ENCODE measurements at regions not wholly inside any gene's neighbourhood (a gene's known extent, or its start where the extent isn't known, plus 50 kb on each side); places are given as distances from the start of the nearest gene placed in this dataset.

GRCh38 chr2:16890081-16890480, 224.4 kb upstream of the CYRIA start:
- no peak for DNase-seq (ENCODE audit: low read depth)

GRCh38 chr2:16885027-16885426, 219.4 kb upstream of the CYRIA start:
- DNase-seq (ENCODE audit: low read depth) = no peak

GRCh38 chr2:16882706-16883105, 217.1 kb upstream of the CYRIA start:
- no peak for DNase-seq (ENCODE audit: low read depth)

GRCh38 chr2:16881122-16881521, 215.5 kb upstream of the CYRIA start:
- DNase-seq (ENCODE audit: low read depth) = no peak

GRCh38 chr2:16871411-16871810, 205.8 kb upstream of the CYRIA start:
- no peak for DNase-seq (ENCODE audit: low read depth)

GRCh38 chr2:16870491-16871076, 204.9 kb upstream of the CYRIA start:
- no peak for DNase-seq (ENCODE audit: low read depth)

GRCh38 chr2:16869711-16870110, 204.1 kb upstream of the CYRIA start:
- DNase-seq (ENCODE audit: low read depth) = no peak

GRCh38 chr2:16862471-16862870, 196.8 kb upstream of the CYRIA start:
- DNase-seq (ENCODE audit: low read depth) = no peak

- DNase-seq (ENCODE audit: low read depth) = no peak
Measured at GRCh38 chr2:16861530-16861929, 195.9 kb upstream of the CYRIA start.

GRCh38 chr2:16861111-16861510, 195.5 kb upstream of the CYRIA start:
- DNase-seq (ENCODE audit: low read depth) = no peak

GRCh38 chr2:16860627-16861026, 195.0 kb upstream of the CYRIA start:
- DNase-seq (ENCODE audit: low read depth) = no peak

- no peak for DNase-seq (ENCODE audit: low read depth)
Measured at GRCh38 chr2:16855183-16855582, 189.5 kb upstream of the CYRIA start.

GRCh38 chr2:16853088-16853487, 187.5 kb upstream of the CYRIA start:
- no peak for DNase-seq (ENCODE audit: low read depth)

- DNase-seq (ENCODE audit: low read depth) = no peak
Measured at GRCh38 chr2:16852651-16853050, 187.0 kb upstream of the CYRIA start.

- DNase-seq (ENCODE audit: low read depth) = no peak
Measured at GRCh38 chr2:16851126-16851525, 185.5 kb upstream of the CYRIA start.

- DNase-seq (ENCODE audit: low read depth) = no peak
Measured at GRCh38 chr2:16840496-16841172, 175.0 kb upstream of the CYRIA start.

- DNase-seq (ENCODE audit: low read depth) = no peak
Measured at GRCh38 chr2:16832910-16833309, 167.3 kb upstream of the CYRIA start.

GRCh38 chr2:16828828-16829160, 163.2 kb upstream of the CYRIA start:
- DNase-seq (ENCODE audit: low read depth) = no peak

GRCh38 chr2:16828044-16828827, 162.6 kb upstream of the CYRIA start:
- DNase-seq (ENCODE audit: low read depth) = no peak

GRCh38 chr2:16824472-16824871, 158.8 kb upstream of the CYRIA start:
- DNase-seq (ENCODE audit: low read depth) = no peak

GRCh38 chr2:16821692-16822091, 156.1 kb upstream of the CYRIA start:
- no peak for DNase-seq (ENCODE audit: low read depth)

- no peak for DNase-seq (ENCODE audit: low read depth)
Measured at GRCh38 chr2:16818203-16818556, 152.5 kb upstream of the CYRIA start.
